OCI-LY7 (cell line): ENCODE measurements at regions not wholly inside any gene's neighbourhood (a gene's known extent, or its start where the extent isn't known, plus 50 kb on each side); places are given as distances from the start of the nearest gene placed in this dataset.

ENCODE experiments used
- BruUV-seq: library from RNA; stranded (reverse); fragments of 400-500 nt; replicated peaks from 2 replicates; lab custom pipeline; 2021; lab: Mats Ljungman, UMichigan
- CTCF ChIA-PET: fragments of 300-600 bp; sonication (Branson Sonifier 250); formaldehyde crosslinking; loops from one replicate; lab custom pipeline; 2022; ENCODE audit warnings: antibody characterized with exemption; ENCODE audit not compliant: unreplicated experiment; lab: Charles Lee
- POLR2A ChIA-PET: fragments of 300-600 bp; sonication (Branson Sonifier 250); formaldehyde crosslinking; loops from one replicate; lab custom pipeline; 2022; ENCODE audit warnings: antibody characterized with exemption; lab: Charles Lee
- DNase-seq: peaks from one replicate; pipeline ENCODE4 v3.0.0-alpha.2; 2015; ENCODE audit warnings: low spot score
- H2AFZ ChIP-seq: fragments of 200-600 bp; sonication (generic), shearing (Covaris generic); 2 replicates; pipeline ENCODE4 v1.6.1; 2014; ENCODE audit warnings: mild to moderate bottlenecking, antibody characterized with exemption, low read length, moderate library complexity
- H3K27ac ChIP-seq: fragments of 200-600 bp; sonication (generic); 2 replicates; pipeline ENCODE4 v1.5.1; 2014; ENCODE audit warnings: mixed run types, low read depth, mild to moderate bottlenecking, moderate library complexity, low read length, inconsistent platforms; ENCODE audit not compliant: poor library complexity, severe bottlenecking
- H3K36me3 ChIP-seq: fragments of 200-600 bp; sonication (generic); 2 replicates; pipeline ENCODE4 v1.6.1; 2014; ENCODE audit warnings: mild to moderate bottlenecking, antibody characterized with exemption, low read length, moderate library complexity, mixed read lengths; ENCODE audit not compliant: insufficient read depth
- H3K4me1 ChIP-seq: fragments of 200-600 bp; sonication (generic); 2 replicates; pipeline ENCODE4 v1.5.1; 2014; ENCODE audit warnings: mild to moderate bottlenecking, low read length; ENCODE audit not compliant: insufficient read depth, poor library complexity, severe bottlenecking
- H3K4me2 ChIP-seq: fragments of 200-600 bp; sonication (generic); 2 replicates; pipeline ENCODE4 v1.6.1; 2014; ENCODE audit warnings: mild to moderate bottlenecking, low read length
- H3K4me3 ChIP-seq: fragments of 200-600 bp; sonication (generic); 2 replicates; pipeline ENCODE4 v1.5.1; 2014; ENCODE audit warnings: mild to moderate bottlenecking, low read depth, low read length; ENCODE audit not compliant: poor library complexity, severe bottlenecking
- H3K79me2 ChIP-seq: fragments of 200-600 bp; sonication (generic); 2 replicates; pipeline ENCODE4 v1.6.1; 2016; ENCODE audit warnings: low read depth, mild to moderate bottlenecking, low read length, moderate library complexity, mixed read lengths; ENCODE audit not compliant: insufficient read depth
- H3K9me2 ChIP-seq: fragments of 200-600 bp; sonication (generic); 2 replicates; pipeline ENCODE4 v1.6.1; 2016; ENCODE audit warnings: mild to moderate bottlenecking, low read length, mixed read lengths; ENCODE audit not compliant: insufficient read depth
- H3K9me3 ChIP-seq: fragments of 200-600 bp; sonication (generic); 2 replicates; pipeline ENCODE4 v1.6.1; 2014; ENCODE audit warnings: mild to moderate bottlenecking, mixed run types, low read length, mixed read lengths
- H4K20me1 ChIP-seq: fragments of 200-600 bp; sonication (generic); 2 replicates; pipeline ENCODE4 v1.6.1; 2014; ENCODE audit warnings: mild to moderate bottlenecking, antibody characterized with exemption, low read length, moderate library complexity, mixed read lengths; ENCODE audit not compliant: insufficient read depth
- EZH2phosphoT487 ChIP-seq: fragments of 200-600 bp; sonication (generic); IDR thresholded peaks from 2 replicates; pipeline ENCODE4 v1.6.1; 2018; ENCODE audit warnings: low read depth, borderline replicate concordance, mild to moderate bottlenecking, mixed run types, antibody characterized with exemption, low read length, moderate library complexity, mixed read lengths
- intact Hi-C: fragments of 100-400 bp; cut with micrococcal nuclease; formaldehyde crosslinking; loops from one replicate; pipeline ENCODE4 v1.10.0; 2022; ENCODE audit not compliant: unreplicated experiment
- TF ChIP-seq, protein P1 (sequence below): fragments of 200-600 bp; sonication (generic); conservative IDR thresholded peaks from 2 replicates; pipeline ENCODE4 v1.5.1; 2014; ENCODE audit warnings: mild to moderate bottlenecking, antibody characterized with exemption, low read length, moderate library complexity, mixed read lengths

DNA sequence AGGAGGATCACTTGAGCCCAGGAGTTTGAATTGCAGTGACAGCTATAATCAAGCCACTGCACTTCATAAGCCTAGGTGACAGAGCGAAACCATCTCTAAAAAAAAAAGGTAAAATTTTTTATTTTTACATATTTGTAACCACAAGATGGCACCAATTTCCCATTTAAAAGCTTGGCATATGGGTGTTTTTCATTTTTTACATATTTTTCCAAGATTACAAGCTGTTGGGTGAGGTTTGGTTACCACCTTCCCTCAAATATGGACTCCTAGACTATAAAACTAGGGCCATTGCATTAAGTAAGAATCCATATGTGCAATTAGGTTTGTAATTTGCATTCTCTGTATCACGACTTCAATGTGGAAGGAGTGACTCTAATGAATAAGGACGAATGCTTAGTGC, 129.3 kb upstream of the ACBD5 start:
- TF ChIP-seq EZH2phosphoT487: no peak
- TF ChIP-seq, protein P1, sequence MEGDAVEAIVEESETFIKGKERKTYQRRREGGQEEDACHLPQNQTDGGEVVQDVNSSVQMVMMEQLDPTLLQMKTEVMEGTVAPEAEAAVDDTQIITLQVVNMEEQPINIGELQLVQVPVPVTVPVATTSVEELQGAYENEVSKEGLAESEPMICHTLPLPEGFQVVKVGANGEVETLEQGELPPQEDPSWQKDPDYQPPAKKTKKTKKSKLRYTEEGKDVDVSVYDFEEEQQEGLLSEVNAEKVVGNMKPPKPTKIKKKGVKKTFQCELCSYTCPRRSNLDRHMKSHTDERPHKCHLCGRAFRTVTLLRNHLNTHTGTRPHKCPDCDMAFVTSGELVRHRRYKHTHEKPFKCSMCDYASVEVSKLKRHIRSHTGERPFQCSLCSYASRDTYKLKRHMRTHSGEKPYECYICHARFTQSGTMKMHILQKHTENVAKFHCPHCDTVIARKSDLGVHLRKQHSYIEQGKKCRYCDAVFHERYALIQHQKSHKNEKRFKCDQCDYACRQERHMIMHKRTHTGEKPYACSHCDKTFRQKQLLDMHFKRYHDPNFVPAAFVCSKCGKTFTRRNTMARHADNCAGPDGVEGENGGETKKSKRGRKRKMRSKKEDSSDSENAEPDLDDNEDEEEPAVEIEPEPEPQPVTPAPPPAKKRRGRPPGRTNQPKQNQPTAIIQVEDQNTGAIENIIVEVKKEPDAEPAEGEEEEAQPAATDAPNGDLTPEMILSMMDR: peak; percentile 71
- intact Hi-C loops: loop anchor here (2.0 kb wide), 1 partner anchor 287 kb away; no protein-coding TSS in a partner anchor
- H3K9me2 ChIP-seq: no peaks in the 10 kb centered on the region
- H3K27ac ChIP-seq: no peak overlapping the region
- H3K4me1 ChIP-seq: peaks cover 3% of the 10 kb centered on the region
- H3K4me3 ChIP-seq: no peak overlapping the region
- DNase-seq: peak; percentile 27
- H3K9me3 ChIP-seq: no peaks in the 10 kb centered on the region
- BruUV-seq: no TSS peak
- CTCF ChIA-PET: no interaction called here
- peak overlapping the region; percentile 37; the same call in 1 of the 2 replicates for H2AFZ ChIP-seq
- POLR2A ChIA-PET: interaction anchor here (0.5 to 0.9 kb wide), 4 partner anchors 8 to 1358 kb away, joined by 3 read pairs; no protein-coding TSS in a partner anchor
- no peak overlapping the region for H3K4me2 ChIP-seq
- no peaks in the 10 kb centered on the region for H3K79me2 ChIP-seq
- no peaks in the 10 kb centered on the region for H3K36me3 ChIP-seq
- no peaks in the 10 kb centered on the region for H4K20me1 ChIP-seq

DNA sequence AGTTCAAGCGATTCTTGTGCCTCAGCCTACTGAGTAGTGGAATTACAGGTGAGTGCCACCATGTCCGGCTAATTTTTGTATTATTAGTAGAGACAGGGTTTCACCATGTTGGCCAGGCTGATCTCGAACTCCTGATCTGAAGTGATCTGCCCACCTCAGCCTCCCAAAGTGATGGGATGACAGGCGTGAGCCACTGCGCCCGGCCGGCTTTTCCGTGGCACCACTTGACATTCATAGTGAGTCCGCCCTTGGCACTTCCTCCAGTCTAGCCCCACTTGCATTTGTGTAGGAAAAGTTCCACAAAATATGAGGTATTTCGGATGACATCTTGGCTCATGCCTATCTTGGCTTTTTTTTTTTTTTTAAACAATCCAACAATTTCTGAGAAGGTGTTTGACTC, 128.1 kb upstream of the ACBD5 start:
- Histone ChIP-seq H3K4me2 (no peak overlapping the region), H3K4me1 (peaks cover 3% of the 10 kb centered on the region), H3K79me2 (no peaks in the 10 kb centered on the region), H3K4me3 (no peak overlapping the region), H4K20me1 (no peaks in the 10 kb centered on the region), H3K27ac (no peak overlapping the region), H3K36me3 (no peaks in the 10 kb centered on the region), H3K9me2 (no peaks in the 10 kb centered on the region), H2AFZ (no peak overlapping the region), H3K9me3 (no peaks in the 10 kb centered on the region)
- TF ChIP-seq EZH2phosphoT487: no peak
- TF ChIP-seq, protein P1: no peak
- ChIA-PET POLR2A (no interaction called here), CTCF (no interaction called here)
- intact Hi-C loops: no loop called here
- no TSS peak for BruUV-seq
- DNase-seq: no peak

DNA sequence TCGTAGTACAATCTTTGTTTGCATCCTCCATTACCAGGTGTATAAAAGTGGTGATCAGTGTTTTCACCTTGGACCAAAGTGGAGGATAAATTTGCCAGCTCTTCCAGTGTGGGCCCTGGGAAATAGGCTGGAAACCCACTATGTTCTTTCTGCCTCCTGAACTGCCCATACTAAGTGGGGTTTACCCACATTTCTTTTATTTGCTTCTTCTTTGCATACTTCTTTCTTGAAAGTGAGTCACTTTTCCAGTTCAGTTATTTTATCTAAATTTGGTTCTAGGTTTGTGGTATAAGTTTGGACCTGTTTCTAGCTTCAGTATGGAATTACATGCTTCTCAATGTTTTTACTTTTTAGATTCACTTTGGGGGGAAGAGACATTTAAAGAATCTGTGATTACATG, 126.2 kb upstream of the ACBD5 start:
- H3K79me2 ChIP-seq: no peaks in the 10 kb centered on the region
- CTCF ChIA-PET: no interaction called here
- POLR2A ChIA-PET: no interaction called here
- TF ChIP-seq, protein P1: no peak
- no peak for TF ChIP-seq EZH2phosphoT487
- no peak overlapping the region for H3K4me3 ChIP-seq
- no peaks in the 10 kb centered on the region for H3K36me3 ChIP-seq
- peaks cover 3% of the 10 kb centered on the region for H3K4me1 ChIP-seq
- H2AFZ ChIP-seq: no peak overlapping the region
- no peaks in the 10 kb centered on the region for H3K9me2 ChIP-seq
- H3K4me2 ChIP-seq: no peak overlapping the region
- no peak overlapping the region for H3K27ac ChIP-seq
- DNase-seq: no peak
- no peaks in the 10 kb centered on the region for H3K9me3 ChIP-seq
- no peaks in the 10 kb centered on the region for H4K20me1 ChIP-seq
- BruUV-seq: no TSS peak
- intact Hi-C loops: no loop called here
